GM12878 (cell line): ENCODE measurements at regions not wholly inside any gene's neighbourhood (a gene's known extent, or its start where the extent isn't known, plus 50 kb on each side); places are given as distances from the start of the nearest gene placed in this dataset.

ENCODE experiments used
- ATAC-seq: fragments of 200-7000 bp; cut with Tn5 transposase; 3 replicates; pipeline ENCODE4 v1.9.1; 2020; ENCODE audit warnings: mild to moderate bottlenecking, moderate library complexity
- BruUV-seq: library from RNA; stranded (reverse); fragments of 400-500 nt; replicated peaks from 2 replicates; lab custom pipeline; 2021; lab: Mats Ljungman, UMichigan
- CTCF ChIA-PET: fragments of 300-600 bp; sonication (Branson Sonifier 250); formaldehyde crosslinking; extraction: SDS; loops from one replicate; lab custom pipeline; 2021; ENCODE audit warnings: inconsistent platforms; lab: Yijun Ruan, JAX
- POLR2A ChIA-PET: fragments of 350-600 bp; formaldehyde crosslinking; extraction: SDS; loops from one replicate; lab custom pipeline; 2021; ENCODE audit warnings: inconsistent platforms; lab: Charles Lee
- RAD21 ChIA-PET: fragments of 300-600 bp; sonication (Branson Sonifier 250); formaldehyde crosslinking; loops from one replicate; lab custom pipeline; 2023; ENCODE audit warnings: antibody characterized with exemption; ENCODE audit not compliant: unreplicated experiment; lab: Charles Lee
- SMC1A ChIA-PET: fragments of 300-600 bp; sonication (Branson Sonifier 250); formaldehyde crosslinking; loops from one replicate; lab custom pipeline; 2023; ENCODE audit not compliant: unreplicated experiment, uncharacterized antibody; lab: Charles Lee
- DNase-seq: peaks from one replicate; pipeline ENCODE4 v3.0.0-alpha.2; 2011; ENCODE audit warnings: low read depth, low spot score
- FAIRE-seq: peaks from 3 replicates; lab custom pipeline; 2011; peaks lifted over from hg19 to GRCh38; lab: Jason Lieb, UNC
- H2AFZ ChIP-seq: 2 replicates; pipeline ENCODE4 v1.6.0; 2011; ENCODE audit warnings: low read depth, low read length, control low read depth; ENCODE audit not compliant: control insufficient read depth
- H3K27ac ChIP-seq: 2 replicates; pipeline ENCODE4 v1.5.1; 2011; ENCODE audit warnings: control low read depth; ENCODE audit not compliant: control insufficient read depth, insufficient read depth
- H3K27me3 ChIP-seq, 2 experiments: replicated peaks in 1 of 2; 2 replicates each; pipeline versions ENCODE4 v1.6.0 to v1.6.1; 2011; ENCODE audit warnings: low read length in 1 of 2; ENCODE audit not compliant: control insufficient read depth in 2 of 2, insufficient read depth in 2 of 2
- H3K36me3 ChIP-seq, 2 experiments: 2 replicates each; pipeline ENCODE4 v1.5.1; 2011; ENCODE audit warnings: low read length in 1 of 2; ENCODE audit not compliant: control insufficient read depth in 2 of 2, insufficient read depth in 2 of 2
- H3K4me1 ChIP-seq: 2 replicates; pipeline ENCODE4 v1.6.1; 2011; ENCODE audit warnings: mild to moderate bottlenecking, low read length, moderate library complexity, mixed read lengths; ENCODE audit not compliant: control insufficient read depth, insufficient read depth
- H3K4me2 ChIP-seq: 2 replicates; pipeline ENCODE4 v1.6.0; 2011; ENCODE audit warnings: control low read depth; ENCODE audit not compliant: control insufficient read depth, insufficient read depth
- H3K4me3 ChIP-seq: fragments of 200-600 bp; sonication (generic); 2 replicates; pipeline ENCODE4 v1.5.1; 2016
- H3K79me2 ChIP-seq: 2 replicates; pipeline ENCODE4 v1.6.0; 2011; ENCODE audit warnings: low read length; ENCODE audit not compliant: control insufficient read depth, insufficient read depth
- H3K9ac ChIP-seq: 2 replicates; pipeline ENCODE4 v1.8.0; 2011; ENCODE audit warnings: low read length, control low read depth, mixed read lengths; ENCODE audit not compliant: control insufficient read depth, insufficient read depth
- H3K9me3 ChIP-seq: replicated peaks from 3 replicates; pipeline ENCODE4 v1.5.1; 2011; ENCODE audit warnings: mild to moderate bottlenecking, low read length; ENCODE audit not compliant: control insufficient read depth, insufficient read depth
- H4K20me1 ChIP-seq: 2 replicates; pipeline ENCODE4 v1.6.0; 2011; ENCODE audit not compliant: control insufficient read depth, insufficient read depth
- PKNOX1 ChIP-seq: fragments of 450-650 bp; IDR thresholded peaks from 2 replicates; pipeline ENCODE4 v1.6.1; 2016; ENCODE audit warnings: mild to moderate bottlenecking
- RAD21 ChIP-seq: IDR thresholded peaks from 2 replicates; pipeline ENCODE4 v1.6.1; 2011; ENCODE audit warnings: mild to moderate bottlenecking, low read depth, low read length, moderate library complexity; ENCODE audit not compliant: insufficient read depth
- STAT1 ChIP-seq: fragments of 450-650 bp; conservative IDR thresholded peaks from 2 replicates; pipeline ENCODE4 v1.6.1; 2014; ENCODE audit warnings: antibody characterized with exemption, mild to moderate bottlenecking
- TARDBP ChIP-seq: IDR thresholded peaks from 2 replicates; pipeline ENCODE4 v1.6.1; 2016; ENCODE audit warnings: borderline replicate concordance
- TCF7 ChIP-seq: IDR thresholded peaks from 2 replicates; pipeline ENCODE4 v1.6.1; 2014; ENCODE audit warnings: antibody characterized with exemption, borderline replicate concordance
- ZNF592 ChIP-seq: fragments of 450-650 bp; IDR thresholded peaks from 2 replicates; pipeline ENCODE4 v1.6.1; 2017; ENCODE audit warnings: mild to moderate bottlenecking, moderate library complexity
- WGBS: methylation state at CpG from one replicate; pipeline ENCODE4 v1.1.6; 2016; ENCODE audit warnings: low lambda C conversion rate; ENCODE audit not compliant: insufficient replicate concordance, insufficient coverage; ENCODE audit errors: missing lambda C conversion rate; 5-methylcytosine and 5-hydroxymethylcytosine counted together
- in situ Hi-C: fragments of 300-500 bp; cut with MboI; formaldehyde crosslinking; loops from 9 replicates; pipeline ENCODE4 v1.14.3; 2018; ENCODE audit warnings: mixed read lengths
- intact Hi-C: fragments of 100-400 bp; cut with micrococcal nuclease; formaldehyde crosslinking; loops from one replicate; pipeline ENCODE4 v1.14.2; 2022; ENCODE audit not compliant: unreplicated experiment
- TF ChIP-seq, protein P1 (sequence below): IDR thresholded peaks from 2 replicates; pipeline ENCODE4 v1.6.1; 2011; ENCODE audit warnings: low read depth, mild to moderate bottlenecking, low read length, moderate library complexity, borderline replicate concordance; ENCODE audit errors: extremely low read depth

DNA sequence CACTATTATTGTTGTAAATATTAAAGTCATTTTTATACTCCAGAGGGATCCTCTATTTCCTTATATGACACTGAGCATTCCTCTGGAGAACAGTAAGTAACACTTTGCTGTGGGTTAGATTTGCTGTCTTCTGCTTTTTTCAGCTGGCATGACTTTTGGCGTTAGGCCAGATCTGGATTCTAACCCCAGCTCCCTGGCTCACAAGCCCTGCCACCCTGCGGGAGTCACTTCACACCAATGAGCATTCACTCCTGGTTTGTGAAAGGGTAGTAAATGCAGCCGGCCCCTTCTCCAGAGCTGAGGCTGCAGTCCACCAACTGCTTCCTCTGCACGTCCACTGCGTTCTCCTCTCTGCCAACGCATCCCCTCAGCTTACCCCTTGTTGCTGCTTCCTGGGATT, 373.8 kb upstream of the RAB6C start (continued):
- no peak for TF ChIP-seq TARDBP
- no peak for TF ChIP-seq STAT1
- TF ChIP-seq TCF7: no peak
- no peak for TF ChIP-seq PKNOX1
- no peak for TF ChIP-seq ZNF592
- no peak for TF ChIP-seq RAD21

- TF ChIP-seq, protein P1, sequence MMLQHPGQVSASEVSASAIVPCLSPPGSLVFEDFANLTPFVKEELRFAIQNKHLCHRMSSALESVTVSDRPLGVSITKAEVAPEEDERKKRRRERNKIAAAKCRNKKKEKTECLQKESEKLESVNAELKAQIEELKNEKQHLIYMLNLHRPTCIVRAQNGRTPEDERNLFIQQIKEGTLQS: no peak
- Histone ChIP-seq H3K27ac (no peak overlapping the region), H3K9me3 (no peaks in the 10 kb centered on the region), H3K4me3 (no peak overlapping the region), H3K79me2 (no peaks in the 10 kb centered on the region), H3K36me3 (no peaks in the 10 kb centered on the region), H2AFZ (no peak overlapping the region), H4K20me1 (no peaks in the 10 kb centered on the region), H3K4me2 (no peak overlapping the region), H3K9ac (no peak overlapping the region), H3K27me3 (no peaks in the 10 kb centered on the region), H3K4me1 (no peaks in the 10 kb centered on the region)
- ChIA-PET CTCF (no interaction called here), RAD21 (no interaction called here), SMC1A (no interaction called here), POLR2A (interaction anchor here (0.6 kb wide), 1 partner anchor 132 kb away, joined by 3 read pairs; no protein-coding TSS in a partner anchor)
- FAIRE-seq (no peak), ATAC-seq (no peak), DNase-seq (no peak)
- 26% methylated on average over 12 of the region's 12 CpGs for WGBS
- no TSS peak for BruUV-seq
- intact Hi-C loops (no loop called here), in situ Hi-C loops (no loop called here)
Measured at GRCh38 chr2:129606496-129607270, 372.8 kb upstream of the RAB6C start.
